ENCODE measurements at regions not wholly inside any gene's neighbourhood (a gene's known extent, or its start where the extent isn't known, plus 50 kb on each side); places are given as distances from the start of the nearest gene placed in this dataset.

DNA sequence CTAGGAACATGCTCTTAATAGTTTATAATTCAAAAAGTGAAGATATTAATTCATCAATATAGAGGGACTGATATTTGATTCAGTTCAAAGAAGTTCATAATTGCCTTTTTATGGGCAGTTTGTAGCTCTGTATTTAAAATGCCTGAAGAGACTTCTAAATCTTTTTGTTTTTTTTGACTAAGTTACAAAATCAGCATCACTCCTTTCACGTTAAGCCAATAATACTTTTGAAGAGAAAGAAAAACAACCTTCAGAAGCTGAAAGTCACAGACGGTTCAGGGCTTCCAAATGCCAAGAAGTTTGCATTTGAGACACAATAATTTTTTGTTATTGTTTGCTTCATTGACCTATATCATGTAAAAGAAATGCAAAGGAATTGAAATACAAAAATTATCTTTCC, 394.6 kb upstream of the NR2F2 start:
- no peak for DNase-seq (ENCODE audit: low read depth, low spot score)

- DNase-seq (ENCODE audit: low read depth, low spot score), result no peak
These were observed 393.4 kb upstream of the NR2F2 start for GRCh38 chr15:95937128-95937528.

DNA sequence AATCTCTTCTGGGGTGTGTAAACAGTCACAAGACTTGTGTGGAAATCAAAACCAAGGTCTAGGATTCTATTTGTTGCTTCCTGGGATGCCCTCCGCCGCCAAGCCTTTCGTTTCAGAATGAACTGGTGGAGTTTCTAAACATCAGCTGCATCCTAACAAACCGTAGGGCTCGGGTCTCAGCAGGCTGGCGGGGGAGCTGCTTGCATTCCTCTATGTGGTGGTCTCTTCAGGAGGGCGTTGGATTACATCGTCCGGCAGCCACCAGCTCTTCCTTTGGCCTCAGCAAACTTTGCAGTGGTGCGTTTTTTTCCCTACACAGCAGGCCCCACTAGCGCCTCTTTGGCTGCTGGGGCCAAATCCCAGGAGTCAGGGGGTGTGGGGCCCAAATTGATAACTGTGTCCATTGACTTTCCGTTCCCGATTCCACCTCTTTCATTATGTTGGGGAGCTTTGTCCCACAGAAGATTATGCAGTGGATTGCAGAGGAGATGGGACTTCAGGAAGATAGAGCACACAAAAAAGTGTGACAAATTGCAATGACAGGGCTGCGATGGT, 390.0 kb upstream of the NR2F2 start:
- DNase-seq (ENCODE audit: low read depth, low spot score), result no peak

GRCh38 chr15:95944193-95944592, 386.3 kb upstream of the NR2F2 start:
- no peak for DNase-seq (ENCODE audit: low read depth, low spot score)

DNA sequence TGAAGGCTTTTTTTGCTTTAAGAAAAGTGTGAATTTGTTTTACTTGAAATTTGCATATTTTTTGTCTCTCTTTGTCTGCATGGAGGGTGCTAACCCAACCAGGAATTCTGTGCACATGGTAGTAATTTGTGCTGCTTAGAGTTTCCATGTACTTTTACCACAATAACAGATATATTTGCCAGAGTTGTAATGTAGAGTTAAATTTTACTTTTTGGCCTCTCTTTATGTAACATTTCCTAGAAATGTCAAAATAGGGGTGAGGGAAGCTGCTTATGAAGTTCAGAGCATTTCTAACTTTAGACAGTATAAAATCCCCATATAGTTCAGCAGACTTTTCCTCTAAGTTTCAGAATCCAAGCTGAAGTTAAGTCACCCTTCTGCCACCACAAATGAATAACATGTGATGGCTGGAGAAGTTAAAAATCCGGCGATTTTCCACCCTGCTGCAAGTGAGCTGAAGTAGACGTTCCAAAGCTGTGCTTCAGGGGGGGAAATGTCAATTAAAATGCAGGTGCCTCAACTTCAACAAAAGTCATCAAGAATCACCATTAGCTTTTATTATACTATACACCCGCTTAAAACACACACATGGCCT, 385.7 kb upstream of the NR2F2 start:
- DNase-seq (ENCODE audit: low read depth, low spot score), result no peak

- no peak for DNase-seq (ENCODE audit: low read depth, low spot score)
These were observed 384.3 kb upstream of the NR2F2 start for GRCh38 chr15:95946241-95946640.

DNA sequence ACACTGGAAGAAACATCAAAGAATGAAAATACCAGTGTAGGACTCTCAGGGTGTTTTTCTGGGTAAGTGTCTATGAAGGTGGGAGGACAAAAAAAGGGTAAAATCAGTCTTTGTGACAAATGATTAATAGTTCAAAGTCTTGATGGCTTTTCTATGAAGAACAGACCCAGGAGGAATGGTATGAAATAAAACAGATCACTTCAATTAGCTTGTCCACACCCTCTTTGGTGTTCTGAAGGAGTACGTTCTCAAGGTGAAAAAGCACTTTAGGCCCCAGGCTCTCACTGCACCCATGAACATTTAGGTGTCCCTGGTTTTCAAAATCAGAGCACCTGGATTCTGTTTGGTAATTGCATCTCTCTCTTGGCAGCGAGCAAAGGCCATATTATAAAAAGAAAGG, 383.6 kb upstream of the NR2F2 start:
- no peak for DNase-seq (ENCODE audit: low read depth, low spot score)

- no peak for DNase-seq (ENCODE audit: low read depth, low spot score)
These were observed 382.1 kb upstream of the NR2F2 start for GRCh38 chr15:95948411-95948810.

DNA sequence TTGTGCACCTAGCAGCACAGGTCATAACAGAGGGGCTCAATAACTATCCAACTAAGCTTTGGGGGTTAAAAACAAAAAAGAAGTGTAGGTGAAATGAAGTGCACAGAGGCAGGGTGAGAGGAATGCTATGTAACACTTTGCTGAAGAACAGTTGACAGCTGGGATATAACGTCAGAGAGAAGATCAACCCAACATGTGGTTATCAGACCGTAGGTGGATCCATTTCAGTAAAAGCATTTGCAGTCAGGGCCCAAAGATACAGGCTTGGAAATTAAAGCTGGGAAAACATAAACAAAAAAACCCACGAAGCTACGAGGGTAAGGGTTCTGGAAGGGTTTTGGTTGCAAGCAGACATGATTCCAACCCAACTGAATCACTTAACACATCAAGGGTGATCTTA, 377.5 kb upstream of the NR2F2 start:
- DNase-seq (ENCODE audit: low read depth, low spot score), result no peak

GRCh38 chr15:95957861-95958260, 372.6 kb upstream of the NR2F2 start:
- no peak for DNase-seq (ENCODE audit: low read depth, low spot score)

GRCh38 chr15:95958382-95958781, 372.1 kb upstream of the NR2F2 start:
- no peak for DNase-seq (ENCODE audit: low read depth, low spot score)

- no peak for DNase-seq (ENCODE audit: low read depth, low spot score)
These were observed 361.6 kb upstream of the NR2F2 start for GRCh38 chr15:95968856-95969255.

DNA sequence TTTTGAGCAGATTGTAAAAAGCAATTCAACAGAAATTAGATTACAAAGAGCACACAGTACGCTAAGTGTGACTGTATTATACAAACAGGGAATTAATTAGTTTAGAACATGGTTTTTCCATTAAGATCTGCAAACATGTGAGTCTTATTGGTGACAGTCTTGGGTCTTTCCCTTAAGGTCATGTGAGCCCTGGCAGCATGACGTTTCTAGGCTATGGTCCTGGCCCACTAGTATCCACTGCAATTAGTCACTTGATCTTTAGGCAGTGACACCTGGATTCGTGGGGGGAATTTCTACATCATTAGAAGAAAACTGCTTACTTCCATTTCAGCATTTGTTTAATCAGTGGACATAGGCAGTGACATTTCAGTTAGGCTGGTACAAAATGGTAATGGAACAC, 360.2 kb upstream of the NR2F2 start:
- DNase-seq (ENCODE audit: low read depth, low spot score), result no peak

- DNase-seq (ENCODE audit: low read depth, low spot score), result no peak
These were observed 358.4 kb upstream of the NR2F2 start for GRCh38 chr15:95972041-95972553.

- no peak for DNase-seq (ENCODE audit: low read depth, low spot score)
These were observed 357.7 kb upstream of the NR2F2 start for GRCh38 chr15:95972812-95973211.

GRCh38 chr15:95973566-95974256, 356.8 kb upstream of the NR2F2 start:
- no peak for DNase-seq (ENCODE audit: low read depth, low spot score)

DNA sequence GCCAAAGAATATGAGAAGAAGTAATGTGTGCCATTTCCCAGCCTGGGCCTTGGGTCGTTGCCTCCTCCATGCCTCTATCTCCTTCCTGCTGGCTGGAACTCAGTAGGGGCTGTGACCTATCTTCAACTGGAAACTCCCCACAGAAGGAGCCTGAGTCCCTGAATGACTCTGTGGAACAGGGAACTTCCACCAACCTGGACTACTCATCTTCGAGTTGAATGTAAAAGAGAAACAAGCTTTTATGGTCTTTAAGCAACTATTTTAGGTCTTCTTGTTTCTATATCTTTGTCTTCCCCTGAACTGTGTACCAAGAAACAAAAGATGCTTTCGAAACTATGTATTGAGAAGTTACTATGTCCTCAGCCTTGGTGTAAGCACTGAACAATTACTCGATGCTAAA, 355.3 kb upstream of the NR2F2 start:
- no peak for DNase-seq (ENCODE audit: low read depth, low spot score)

DNA sequence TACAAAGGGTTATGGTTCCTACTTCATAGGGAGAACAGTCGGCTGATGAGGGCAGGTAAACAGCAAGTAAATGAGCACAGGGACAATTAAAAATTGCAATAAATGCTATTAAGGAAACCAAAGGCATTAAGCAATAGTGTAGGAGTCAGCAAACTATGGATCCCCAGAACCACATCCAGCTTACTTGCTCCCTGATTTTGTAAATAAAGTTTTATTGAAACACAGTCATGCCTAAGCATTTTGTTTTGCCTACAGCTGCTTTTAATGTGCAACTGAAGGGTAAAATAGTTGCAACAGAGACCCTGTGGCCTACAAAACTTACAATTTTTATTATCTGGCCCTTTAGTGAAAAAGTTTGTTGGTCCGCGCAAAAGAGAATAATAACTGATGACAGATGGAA, 351.2 kb upstream of the NR2F2 start:
- DNase-seq (ENCODE audit: low read depth, low spot score), result no peak

DNA sequence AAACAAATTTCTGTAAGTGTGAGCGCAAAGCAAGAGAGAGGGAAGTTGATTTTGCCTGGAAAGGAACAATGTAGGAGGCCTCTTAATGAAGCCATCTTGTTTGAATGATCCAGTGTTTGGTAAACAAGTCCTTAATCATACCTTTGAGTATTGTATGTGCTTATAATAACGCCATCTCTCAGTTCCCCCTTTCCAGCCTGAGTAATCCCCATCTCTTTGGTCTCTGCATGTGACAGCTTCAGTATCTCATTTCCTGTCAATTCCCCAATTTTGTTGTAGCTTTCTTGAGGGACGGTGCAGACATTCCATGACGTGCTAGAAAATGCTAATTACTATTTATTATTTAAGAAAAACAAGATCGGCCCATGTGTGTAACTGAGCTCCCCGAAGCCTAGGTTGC, 349.3 kb upstream of the NR2F2 start:
- no peak for DNase-seq (ENCODE audit: low read depth, low spot score)

GRCh38 chr15:95987299-95987698, 343.2 kb upstream of the NR2F2 start:
- no peak for DNase-seq (ENCODE audit: low read depth, low spot score)

- no peak for DNase-seq (ENCODE audit: low read depth, low spot score)
These were observed 342.5 kb upstream of the NR2F2 start for GRCh38 chr15:95987886-95988573.

GRCh38 chr15:95988574-95988887, 342.0 kb upstream of the NR2F2 start:
- DNase-seq (ENCODE audit: low read depth, low spot score), result no peak

DNA sequence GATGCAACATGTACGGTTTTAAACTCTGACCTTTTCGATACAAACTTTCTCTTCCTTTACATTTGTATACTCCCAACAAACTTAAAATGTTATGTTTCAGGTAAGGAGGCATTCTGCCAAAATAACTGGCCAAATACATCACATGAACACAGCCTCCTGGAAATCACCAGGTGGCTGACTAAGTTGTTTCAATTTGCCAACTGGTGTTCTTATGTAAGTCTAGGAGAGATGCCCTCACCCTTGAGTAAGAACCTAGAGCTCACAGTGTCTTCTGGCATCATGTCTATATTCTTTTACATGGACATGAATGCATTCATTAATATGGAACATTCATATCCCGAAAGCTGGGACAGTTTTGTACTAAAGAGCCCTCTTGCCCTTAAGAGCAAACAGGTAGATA, 341.1 kb upstream of the NR2F2 start:
- DNase-seq (ENCODE audit: low read depth, low spot score), result no peak
